ENCODE measurements at regions not wholly inside any gene's neighbourhood (a gene's known extent, or its start where the extent isn't known, plus 50 kb on each side); places are given as distances from the start of the nearest gene placed in this dataset.

DNA sequence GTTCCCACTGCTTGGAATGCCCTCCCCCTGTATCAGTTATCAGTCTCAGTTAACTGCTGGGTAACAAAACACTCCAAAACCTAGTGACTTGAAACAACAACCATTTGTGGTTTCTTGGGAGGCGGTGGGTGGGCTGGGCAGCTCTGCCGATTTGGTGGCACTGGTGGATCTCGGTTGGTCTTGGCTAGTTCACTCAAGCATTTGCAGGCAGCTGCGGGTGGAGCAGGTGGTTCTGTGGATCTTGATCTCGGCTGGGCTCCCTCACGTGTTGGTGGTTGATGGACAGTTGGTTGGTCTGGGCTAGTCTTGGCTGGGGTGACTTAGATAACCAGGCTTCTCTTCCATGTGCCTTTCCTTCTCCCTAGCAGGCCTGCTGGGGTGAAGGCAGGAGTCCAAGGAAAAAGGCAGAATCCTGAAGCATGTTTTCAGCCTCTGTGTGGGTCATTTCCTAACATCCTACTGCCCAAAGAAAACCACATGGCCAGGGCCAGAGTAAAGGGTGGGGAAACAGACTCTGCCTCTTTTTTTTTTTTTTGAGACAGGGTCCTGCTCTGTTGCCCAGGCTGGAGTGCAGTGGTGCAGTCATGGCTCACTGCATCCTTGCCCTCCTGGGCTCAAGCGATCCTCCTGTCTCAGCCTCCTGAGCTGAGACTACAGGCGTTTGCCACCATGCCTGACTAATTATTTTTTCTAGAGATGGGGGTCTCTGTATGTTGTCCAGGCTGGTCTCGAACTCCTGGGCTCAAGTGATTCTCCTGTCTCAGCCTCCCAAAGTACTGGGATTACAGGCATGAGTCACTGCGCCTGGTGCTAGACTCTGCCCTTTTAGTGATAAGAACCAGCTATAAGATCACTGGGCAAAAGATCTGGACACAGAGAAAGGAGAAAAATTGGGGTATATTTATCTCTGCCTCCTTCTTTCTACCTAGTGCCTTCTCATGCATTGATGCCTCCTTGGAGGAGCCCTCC, 183.7 kb downstream of the RGS3 start:
- TF ChIP-seq, protein P1, sequence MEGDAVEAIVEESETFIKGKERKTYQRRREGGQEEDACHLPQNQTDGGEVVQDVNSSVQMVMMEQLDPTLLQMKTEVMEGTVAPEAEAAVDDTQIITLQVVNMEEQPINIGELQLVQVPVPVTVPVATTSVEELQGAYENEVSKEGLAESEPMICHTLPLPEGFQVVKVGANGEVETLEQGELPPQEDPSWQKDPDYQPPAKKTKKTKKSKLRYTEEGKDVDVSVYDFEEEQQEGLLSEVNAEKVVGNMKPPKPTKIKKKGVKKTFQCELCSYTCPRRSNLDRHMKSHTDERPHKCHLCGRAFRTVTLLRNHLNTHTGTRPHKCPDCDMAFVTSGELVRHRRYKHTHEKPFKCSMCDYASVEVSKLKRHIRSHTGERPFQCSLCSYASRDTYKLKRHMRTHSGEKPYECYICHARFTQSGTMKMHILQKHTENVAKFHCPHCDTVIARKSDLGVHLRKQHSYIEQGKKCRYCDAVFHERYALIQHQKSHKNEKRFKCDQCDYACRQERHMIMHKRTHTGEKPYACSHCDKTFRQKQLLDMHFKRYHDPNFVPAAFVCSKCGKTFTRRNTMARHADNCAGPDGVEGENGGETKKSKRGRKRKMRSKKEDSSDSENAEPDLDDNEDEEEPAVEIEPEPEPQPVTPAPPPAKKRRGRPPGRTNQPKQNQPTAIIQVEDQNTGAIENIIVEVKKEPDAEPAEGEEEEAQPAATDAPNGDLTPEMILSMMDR (IDR thresholded peaks at IDR 0.05; ENCODE audit: control insufficient read depth, extremely low read depth, insufficient read depth): no peak
- no peak overlapping the region for H3K4me3 ChIP-seq (ENCODE audit: low read depth, low read length)
- no peak for DNase-seq (ENCODE audit: low read depth)

DNA sequence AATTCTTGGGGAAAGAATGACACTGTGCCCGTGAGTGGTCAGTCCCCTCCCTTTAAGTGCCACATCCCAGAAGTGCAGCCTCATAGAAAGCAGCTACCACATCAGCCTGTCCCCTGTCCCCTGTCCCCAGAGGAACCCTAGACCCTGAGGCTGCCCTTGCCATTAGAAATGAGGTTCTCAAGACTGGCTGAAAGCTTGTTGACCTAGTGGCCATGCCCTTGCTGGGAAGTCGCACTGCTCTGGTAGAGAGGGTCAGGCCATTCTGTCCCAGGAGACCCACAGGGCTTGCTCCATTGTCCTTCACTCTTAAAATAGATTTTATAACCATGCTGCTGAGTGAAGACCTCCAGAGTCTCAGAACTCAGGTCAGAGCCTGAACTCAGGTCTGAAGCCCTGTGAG, 184.5 kb downstream of the RGS3 start:
- TF ChIP-seq, protein P1 (IDR thresholded peaks at IDR 0.05; ENCODE audit: control insufficient read depth, extremely low read depth, insufficient read depth): no peak
- H3K4me3 ChIP-seq (ENCODE audit: low read depth, low read length): no peak overlapping the region
- no peak for DNase-seq (ENCODE audit: low read depth)

DNA sequence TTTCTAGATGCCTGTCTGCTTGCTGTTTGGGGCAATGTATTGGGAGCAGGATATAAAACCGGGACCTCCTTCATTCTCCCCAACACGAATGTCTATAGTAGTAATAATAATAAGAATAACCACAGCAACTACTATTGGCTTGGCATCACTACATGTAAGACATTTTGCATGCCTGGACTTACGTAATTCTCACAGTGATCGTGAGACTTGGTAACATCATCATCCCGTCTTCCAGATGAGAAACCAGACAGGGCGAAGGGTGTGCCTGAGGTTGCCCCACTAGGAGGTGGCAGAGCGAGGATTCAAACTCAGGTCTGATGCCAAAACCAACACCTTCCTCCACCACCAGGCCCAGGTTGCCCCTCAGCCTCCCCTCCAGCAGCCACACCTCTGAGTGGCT, 185.1 kb downstream of the RGS3 start:
- H3K4me3 ChIP-seq (ENCODE audit: low read depth, low read length): no peak overlapping the region
- DNase-seq (ENCODE audit: low read depth): no peak
- TF ChIP-seq, protein P1 (IDR thresholded peaks at IDR 0.05; ENCODE audit: control insufficient read depth, extremely low read depth, insufficient read depth): no peak

- DNase-seq (ENCODE audit: low read depth): no peak
- TF ChIP-seq, protein P1 (IDR thresholded peaks at IDR 0.05; ENCODE audit: control insufficient read depth, extremely low read depth, insufficient read depth): no peak
- H3K4me3 ChIP-seq (ENCODE audit: low read depth, low read length): no peak overlapping the region
These were observed 185.5 kb downstream of the RGS3 start for GRCh38 chr9:113649054-113649453.

DNA sequence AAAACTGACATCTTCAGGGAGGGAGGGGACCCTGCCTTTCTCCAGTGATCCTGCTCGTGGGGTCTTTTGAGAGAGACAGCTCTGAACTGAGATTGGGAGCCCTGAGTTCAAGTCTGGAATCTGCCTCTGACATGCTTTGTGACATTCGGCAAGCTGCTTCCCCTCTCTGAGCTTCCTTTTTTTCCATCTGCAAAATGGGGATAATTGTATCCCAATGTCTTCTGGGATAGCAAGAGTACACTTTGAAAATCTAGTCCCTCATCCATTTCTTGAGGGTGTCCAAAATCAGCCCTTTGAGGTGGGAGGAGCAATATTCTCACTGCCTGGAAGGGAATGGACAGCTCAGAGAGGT, 186.3 kb downstream of the RGS3 start:
- H3K4me3 ChIP-seq (ENCODE audit: low read depth, low read length): no peak overlapping the region
- DNase-seq (ENCODE audit: low read depth): no peak
- TF ChIP-seq, protein P1 (IDR thresholded peaks at IDR 0.05; ENCODE audit: control insufficient read depth, extremely low read depth, insufficient read depth): no peak

DNA sequence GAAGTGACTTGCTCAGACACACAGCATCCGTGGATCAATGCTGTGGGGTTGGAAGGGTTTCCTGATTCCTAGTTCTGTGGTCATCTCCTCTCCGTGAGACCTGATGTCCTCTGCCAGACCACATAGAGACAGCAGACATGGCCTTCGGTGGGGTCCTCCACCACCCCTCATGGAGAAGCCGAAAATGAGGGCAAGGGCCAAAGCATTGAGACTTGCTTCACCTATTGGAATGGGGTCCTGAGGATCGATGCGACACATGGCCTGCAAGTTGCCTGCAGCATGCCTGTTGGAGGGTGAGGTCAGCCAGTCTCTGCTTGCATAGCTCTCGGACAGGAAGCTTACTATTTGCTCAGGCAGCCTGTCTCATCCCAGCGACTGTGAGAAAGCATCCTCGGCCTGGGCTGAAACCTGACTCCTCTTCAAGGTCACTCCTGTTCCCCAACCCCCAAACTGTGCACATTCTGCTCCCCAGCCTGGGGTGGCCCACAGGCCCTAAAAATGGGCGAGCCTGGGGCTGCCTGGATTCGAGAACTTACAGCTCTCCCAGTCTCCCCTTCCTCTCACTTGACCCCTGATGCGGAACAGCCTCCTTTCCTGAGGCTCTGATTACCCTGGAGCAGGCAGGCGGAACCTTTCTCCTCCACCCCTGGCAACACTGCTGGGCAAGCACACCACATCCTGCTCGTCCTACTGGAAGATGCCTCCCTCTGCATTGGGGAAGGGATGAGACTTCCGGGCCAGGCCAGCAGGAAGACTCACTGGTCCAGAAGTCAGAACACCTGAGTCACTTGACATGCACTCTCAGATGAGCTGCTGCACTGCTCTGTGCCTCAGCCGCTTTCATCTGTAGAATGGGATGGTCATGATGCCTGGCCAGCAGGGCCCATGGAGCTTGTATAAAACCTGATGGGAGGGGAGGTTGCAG, 186.9 kb downstream of the RGS3 start:
- DNase-seq (ENCODE audit: low read depth): no peak
- TF ChIP-seq, protein P1 (IDR thresholded peaks at IDR 0.05; ENCODE audit: control insufficient read depth, extremely low read depth, insufficient read depth): no peak
- H3K4me3 ChIP-seq (ENCODE audit: low read depth, low read length): no peak overlapping the region
